HCT116 (cell line): ENCODE measurements at regions not wholly inside any gene's neighbourhood (a gene's known extent, or its start where the extent isn't known, plus 50 kb on each side); places are given as distances from the start of the nearest gene placed in this dataset.

ENCODE experiments used
- ATAC-seq: fragments of 200-7000 bp; cut with Tn5 transposase; 2 replicates; pipeline ENCODE4 v1.9.1; 2020; ENCODE audit warnings: mild to moderate bottlenecking, moderate library complexity
- BruUV-seq: library from RNA; stranded (reverse); fragments of 400-500 nt; replicated peaks from 2 replicates; lab custom pipeline; 2021; lab: Mats Ljungman, UMichigan
- CTCF ChIA-PET: fragments of 300-600 bp; sonication (Branson Sonifier 250); formaldehyde crosslinking; loops from one replicate; lab custom pipeline; 2021; ENCODE audit warnings: antibody characterized with exemption; lab: Charles Lee
- POLR2A ChIA-PET: fragments of 300-600, 350-600 bp; sonication (Branson Sonifier 250); formaldehyde crosslinking; loops from one replicate; lab custom pipeline; 2021; ENCODE audit warnings: antibody characterized with exemption; lab: Charles Lee
- RAD21 ChIA-PET, 2 experiments: fragments of 300-600 bp; sonication (Branson Sonifier 250); formaldehyde crosslinking; loops; one replicate each; lab custom pipeline; 2023; ENCODE audit warnings: low total read pairs in 2 of 2; ENCODE audit not compliant: uncharacterized antibody in 2 of 2, unreplicated experiment in 2 of 2, low non-redundant PET in 1 of 2; lab: Charles Lee
- DNase-seq: peaks from one replicate; pipeline ENCODE4 v3.0.0-alpha.2; 2010; ENCODE audit warnings: low read depth, low spot score
- H2AFZ ChIP-seq: fragments of 200-600 bp; shearing (Covaris generic), sonication (generic); 2 replicates; pipeline ENCODE4 v1.6.1; 2017; ENCODE audit warnings: low read depth, mixed run types, mixed read lengths, antibody characterized with exemption, low read length; ENCODE audit not compliant: poor library complexity, severe bottlenecking
- H3K27ac ChIP-seq: 2 replicates; pipeline ENCODE4 v1.5.1; 2012; ENCODE audit warnings: low read depth, low read length
- H3K27me3 ChIP-seq: fragments of 200-600 bp; sonication (generic); 2 replicates; pipeline ENCODE4 v1.6.1; 2016; ENCODE audit warnings: mixed run types, low read length, mixed read lengths; ENCODE audit not compliant: insufficient read depth
- H3K36me3 ChIP-seq, 2 experiments: fragments of 200-500 bp in 1 of 2; fragments of 200-600 bp in 1 of 2; sonication (Bioruptor generic) in 1 of 2; sonication (generic) in 1 of 2; 2 replicates each; pipeline versions ENCODE4 v1.5.1 to v1.6.1; 2014 to 2016; ENCODE audit warnings: low read length in 2 of 2, inconsistent platforms in 1 of 2, mixed read lengths in 1 of 2, mixed run types in 1 of 2; ENCODE audit not compliant: insufficient read depth in 2 of 2, control insufficient read depth in 1 of 2
- H3K4me1 ChIP-seq, 2 experiments: fragments of 200-600 bp in 1 of 2; sonication (generic) in 1 of 2; 2 replicates each; pipeline versions ENCODE4 v1.5.1 to v1.6.1; 2012 to 2017; ENCODE audit warnings: low read length in 2 of 2, inconsistent platforms in 1 of 2, mild to moderate bottlenecking in 1 of 2, mixed read lengths in 1 of 2, mixed run types in 1 of 2, moderate library complexity in 1 of 2; ENCODE audit not compliant: insufficient read depth in 2 of 2, control insufficient read depth in 1 of 2
- H3K4me2 ChIP-seq: fragments of 200-600 bp; sonication (generic); 2 replicates; pipeline ENCODE4 v1.6.1; 2017; ENCODE audit warnings: mixed run types, low read length, mixed read lengths
- H3K4me3 ChIP-seq, 2 experiments: fragments of 200-600 bp in 1 of 2; sonication (generic) in 1 of 2; replicated peaks in 1 of 2; 2 replicates each; pipeline ENCODE4 v1.5.1; 2011 to 2016; ENCODE audit warnings: low read length in 2 of 2, control low read depth in 1 of 2, low read depth in 1 of 2, mild to moderate bottlenecking in 1 of 2, mixed read lengths in 1 of 2, mixed run types in 1 of 2
- H3K79me2 ChIP-seq: fragments of 200-600 bp; sonication (generic); 2 replicates; pipeline ENCODE4 v1.6.1; 2017; ENCODE audit warnings: mild to moderate bottlenecking, mixed run types, low read length, moderate library complexity, mixed read lengths; ENCODE audit not compliant: insufficient read depth
- H3K9ac ChIP-seq: fragments of 200-600 bp; sonication (generic); 2 replicates; pipeline ENCODE4 v1.6.1; 2016; ENCODE audit warnings: low read length, mixed read lengths
- H3K9me2 ChIP-seq: fragments of 200-600 bp; sonication (generic), shearing (Covaris generic); 2 replicates; pipeline ENCODE4 v1.6.1; 2017; ENCODE audit warnings: mixed run types, mild to moderate bottlenecking, moderate library complexity; ENCODE audit not compliant: insufficient read depth
- H3K9me3 ChIP-seq, 2 experiments: fragments of 200-500 bp in 1 of 2; fragments of 200-600 bp in 1 of 2; sonication (Bioruptor generic) in 1 of 2; sonication (generic) in 1 of 2; 2 replicates each; pipeline ENCODE4 v1.6.1; 2014 to 2017; ENCODE audit warnings: low read length in 2 of 2, mixed read lengths in 2 of 2, inconsistent platforms in 1 of 2, low read depth in 1 of 2, mild to moderate bottlenecking in 1 of 2, mixed run types in 1 of 2, moderate library complexity in 1 of 2; ENCODE audit not compliant: control insufficient read depth in 1 of 2, insufficient read depth in 1 of 2
- H4K20me1 ChIP-seq: fragments of 200-600 bp; sonication (generic), shearing (Covaris generic); 2 replicates; pipeline ENCODE4 v1.6.1; 2017; ENCODE audit warnings: mixed run types, mild to moderate bottlenecking, moderate library complexity; ENCODE audit not compliant: insufficient read depth
- ATF3 ChIP-seq: IDR thresholded peaks from 2 replicates; pipeline ENCODE4 v1.6.1; 2012
- CEBPB ChIP-seq: IDR thresholded peaks from 2 replicates; pipeline ENCODE4 v1.6.1; 2012; ENCODE audit warnings: low read depth
- FOSL1 ChIP-seq: IDR thresholded peaks from 2 replicates; pipeline ENCODE4 v1.6.1; 2012; ENCODE audit warnings: low read depth
- JUND ChIP-seq: IDR thresholded peaks from 2 replicates; pipeline ENCODE4 v1.6.1; 2012
- POLR2A ChIP-seq: IDR thresholded peaks from 2 replicates; pipeline ENCODE4 v1.7.0; 2011; ENCODE audit warnings: borderline replicate concordance; ENCODE audit not compliant: insufficient read depth, insufficient read length; ENCODE audit errors: extremely low read depth
- ZNF274 ChIP-seq: fragments of 200-500 bp; sonication (Bioruptor generic); IDR thresholded peaks from 2 replicates; pipeline ENCODE4 v1.6.1; 2014; ENCODE audit warnings: mild to moderate bottlenecking, low read depth, low read length, inconsistent platforms
- intact Hi-C: fragments of 100-400 bp; cut with micrococcal nuclease; formaldehyde crosslinking; loops from 2 replicates; pipeline ENCODE4 v1.10.0; 2022
- TF ChIP-seq, protein P1 (sequence below): IDR thresholded peaks from 2 replicates; pipeline ENCODE4 v1.6.1; 2012
- TF ChIP-seq, protein P2 (sequence below): IDR thresholded peaks from 2 replicates; pipeline ENCODE4 v1.6.1; 2012; ENCODE audit warnings: low read depth

- no peak overlapping the region for H2AFZ ChIP-seq
- DNase-seq, result no peak
- intact Hi-C loops, result no loop called here
- RAD21 ChIA-PET, result no interaction called here
- TF ChIP-seq POLR2A (no peak), ZNF274 (no peak), FOSL1 (no peak), CEBPB (no peak), ATF3 (no peak), JUND (no peak)
- TF ChIP-seq, protein P1, sequence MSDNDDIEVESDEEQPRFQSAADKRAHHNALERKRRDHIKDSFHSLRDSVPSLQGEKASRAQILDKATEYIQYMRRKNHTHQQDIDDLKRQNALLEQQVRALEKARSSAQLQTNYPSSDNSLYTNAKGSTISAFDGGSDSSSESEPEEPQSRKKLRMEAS, result no peak
- TF ChIP-seq, protein P2, sequence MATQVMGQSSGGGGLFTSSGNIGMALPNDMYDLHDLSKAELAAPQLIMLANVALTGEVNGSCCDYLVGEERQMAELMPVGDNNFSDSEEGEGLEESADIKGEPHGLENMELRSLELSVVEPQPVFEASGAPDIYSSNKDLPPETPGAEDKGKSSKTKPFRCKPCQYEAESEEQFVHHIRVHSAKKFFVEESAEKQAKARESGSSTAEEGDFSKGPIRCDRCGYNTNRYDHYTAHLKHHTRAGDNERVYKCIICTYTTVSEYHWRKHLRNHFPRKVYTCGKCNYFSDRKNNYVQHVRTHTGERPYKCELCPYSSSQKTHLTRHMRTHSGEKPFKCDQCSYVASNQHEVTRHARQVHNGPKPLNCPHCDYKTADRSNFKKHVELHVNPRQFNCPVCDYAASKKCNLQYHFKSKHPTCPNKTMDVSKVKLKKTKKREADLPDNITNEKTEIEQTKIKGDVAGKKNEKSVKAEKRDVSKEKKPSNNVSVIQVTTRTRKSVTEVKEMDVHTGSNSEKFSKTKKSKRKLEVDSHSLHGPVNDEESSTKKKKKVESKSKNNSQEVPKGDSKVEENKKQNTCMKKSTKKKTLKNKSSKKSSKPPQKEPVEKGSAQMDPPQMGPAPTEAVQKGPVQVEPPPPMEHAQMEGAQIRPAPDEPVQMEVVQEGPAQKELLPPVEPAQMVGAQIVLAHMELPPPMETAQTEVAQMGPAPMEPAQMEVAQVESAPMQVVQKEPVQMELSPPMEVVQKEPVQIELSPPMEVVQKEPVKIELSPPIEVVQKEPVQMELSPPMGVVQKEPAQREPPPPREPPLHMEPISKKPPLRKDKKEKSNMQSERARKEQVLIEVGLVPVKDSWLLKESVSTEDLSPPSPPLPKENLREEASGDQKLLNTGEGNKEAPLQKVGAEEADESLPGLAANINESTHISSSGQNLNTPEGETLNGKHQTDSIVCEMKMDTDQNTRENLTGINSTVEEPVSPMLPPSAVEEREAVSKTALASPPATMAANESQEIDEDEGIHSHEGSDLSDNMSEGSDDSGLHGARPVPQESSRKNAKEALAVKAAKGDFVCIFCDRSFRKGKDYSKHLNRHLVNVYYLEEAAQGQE, result no peak
- no peaks in the 10 kb centered on the region for H3K27me3 ChIP-seq
- H3K9me2 ChIP-seq, result no peaks in the 10 kb centered on the region
- H3K9me3 ChIP-seq, result no peaks in the 10 kb centered on the region
- peaks cover 13 to 28% of the 10 kb centered on the region in 2 experiments; a peak in 3 of 4 replicates for H3K4me1 ChIP-seq
- POLR2A ChIA-PET, result no interaction called here
- no peak overlapping the region for H3K27ac ChIP-seq
- H4K20me1 ChIP-seq, result no peaks in the 10 kb centered on the region
- H3K9ac ChIP-seq, result no peak overlapping the region
- H3K79me2 ChIP-seq, result no peaks in the 10 kb centered on the region
- no peaks in the 10 kb centered on the region for H3K36me3 ChIP-seq
- no peak overlapping the region for H3K4me3 ChIP-seq
- no peak overlapping the region for H3K4me2 ChIP-seq
- no peak for ATAC-seq
- CTCF ChIA-PET, result no interaction called here
- no TSS peak for BruUV-seq
Measured at GRCh38 chr12:107394693-107395092, 290.9 kb upstream of the PWP1 start.
